Fibroblast of lung (primary cell): ENCODE measurements at regions not wholly inside any gene's neighbourhood (a gene's known extent, or its start where the extent isn't known, plus 50 kb on each side); places are given as distances from the start of the nearest gene placed in this dataset.

ENCODE experiments used
- DNase-seq, 2 donors: peaks; one replicate each; pipeline versions ENCODE4 v3.0.0 to v3.0.0-alpha.2; 2010; ENCODE audit warnings: low read depth in 2 of 2
- H2AFZ ChIP-seq: 2 replicates; pipeline ENCODE4 v1.5.1; 2012; ENCODE audit warnings: low read length, control low read depth, inconsistent platforms
- H3K27ac ChIP-seq: 2 replicates; pipeline ENCODE4 v1.5.1; 2011; ENCODE audit warnings: low read length, control low read depth; ENCODE audit not compliant: insufficient read depth
- H3K27me3 ChIP-seq: 2 replicates; pipeline ENCODE4 v1.5.1; 2011; ENCODE audit warnings: mild to moderate bottlenecking, low read length; ENCODE audit not compliant: control insufficient read depth, insufficient read depth
- H3K36me3 ChIP-seq: 2 replicates; pipeline ENCODE4 v1.5.1; 2011; ENCODE audit warnings: low read length; ENCODE audit not compliant: control insufficient read depth, insufficient read depth
- H3K4me1 ChIP-seq: 2 replicates; pipeline ENCODE4 v1.5.1; 2011; ENCODE audit warnings: low read length; ENCODE audit not compliant: control insufficient read depth, insufficient read depth; ENCODE audit errors: extremely low read depth
- H3K4me2 ChIP-seq: 2 replicates; pipeline ENCODE4 v1.5.1; 2011; ENCODE audit warnings: low read length, control low read depth; ENCODE audit not compliant: insufficient read depth; ENCODE audit errors: extremely low read depth
- H3K4me3 ChIP-seq, 4 experiments: fragments of 200-600 bp in 1 of 4; sonication (generic) in 1 of 4; replicated peaks in 1 of 4; 2 replicates each; pipeline ENCODE4 v1.5.1; 2011 to 2016; ENCODE audit warnings: low read length in 4 of 4, low read depth in 3 of 4, mild to moderate bottlenecking in 3 of 4, control low read depth in 2 of 4, inconsistent platforms in 1 of 4, mixed read lengths in 1 of 4; ENCODE audit not compliant: insufficient read depth in 1 of 4; ENCODE audit errors: control extremely low read depth in 1 of 4
- H3K79me2 ChIP-seq: 2 replicates; pipeline ENCODE4 v1.5.1; 2012; ENCODE audit warnings: mild to moderate bottlenecking, low read length, inconsistent platforms; ENCODE audit not compliant: control insufficient read depth, insufficient read depth
- H3K9ac ChIP-seq: 2 replicates; pipeline ENCODE4 v1.5.1; 2011; ENCODE audit warnings: mild to moderate bottlenecking, low read length, control low read depth; ENCODE audit not compliant: insufficient read depth
- H3K9me3 ChIP-seq: 2 replicates; pipeline ENCODE4 v1.5.1; 2012; ENCODE audit warnings: low read depth, low read length; ENCODE audit not compliant: control insufficient read depth, insufficient read depth
- H4K20me1 ChIP-seq: 2 replicates; pipeline ENCODE4 v1.5.1; 2011; ENCODE audit warnings: low read length; ENCODE audit not compliant: control insufficient read depth, insufficient read depth; ENCODE audit errors: extremely low read depth
- EZH2 ChIP-seq: IDR thresholded peaks from 2 replicates; pipeline ENCODE4 v1.5.1; 2012; ENCODE audit warnings: low read length, control low read depth, mild to moderate bottlenecking; ENCODE audit errors: missing control alignments
- TF ChIP-seq, protein P1 (sequence below), 2 donors: IDR thresholded peaks in 1 of 2; conservative IDR thresholded peaks in 1 of 2; 1 replicate in 1 of 2; 2 replicates in 1 of 2; pipeline ENCODE4 v1.5.1; 2011 to 2012; ENCODE audit warnings: low read length in 2 of 2, control low read depth in 1 of 2, inconsistent platforms in 1 of 2, low read depth in 1 of 2, mild to moderate bottlenecking in 1 of 2

DNA sequence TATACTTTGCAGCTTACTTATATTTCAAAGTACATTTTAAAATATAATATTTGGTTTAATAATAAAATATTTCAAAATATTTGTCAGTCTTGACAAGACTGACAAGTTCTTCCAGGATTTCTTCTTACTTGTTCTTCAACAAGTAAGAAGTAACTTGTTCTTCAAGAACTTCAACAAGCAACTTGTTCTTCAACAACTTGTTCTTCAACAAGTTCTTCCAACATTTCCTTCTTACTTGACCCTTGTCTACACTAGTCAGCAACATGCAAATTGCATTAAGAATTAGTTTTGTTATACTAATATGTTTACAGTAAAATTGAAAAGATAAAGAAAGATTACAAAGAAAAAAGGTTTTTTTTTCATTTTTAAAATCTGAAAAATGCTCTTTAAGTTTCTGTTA lies 731.7 kb downstream of the NSUN3 start:
- H3K4me3 ChIP-seq, result no peak overlapping the region
- no peak overlapping the region for H3K27ac ChIP-seq
- H3K9me3 ChIP-seq, result no peaks in the 10 kb centered on the region
- H3K4me2 ChIP-seq, result no peak overlapping the region
- TF ChIP-seq, protein P1, sequence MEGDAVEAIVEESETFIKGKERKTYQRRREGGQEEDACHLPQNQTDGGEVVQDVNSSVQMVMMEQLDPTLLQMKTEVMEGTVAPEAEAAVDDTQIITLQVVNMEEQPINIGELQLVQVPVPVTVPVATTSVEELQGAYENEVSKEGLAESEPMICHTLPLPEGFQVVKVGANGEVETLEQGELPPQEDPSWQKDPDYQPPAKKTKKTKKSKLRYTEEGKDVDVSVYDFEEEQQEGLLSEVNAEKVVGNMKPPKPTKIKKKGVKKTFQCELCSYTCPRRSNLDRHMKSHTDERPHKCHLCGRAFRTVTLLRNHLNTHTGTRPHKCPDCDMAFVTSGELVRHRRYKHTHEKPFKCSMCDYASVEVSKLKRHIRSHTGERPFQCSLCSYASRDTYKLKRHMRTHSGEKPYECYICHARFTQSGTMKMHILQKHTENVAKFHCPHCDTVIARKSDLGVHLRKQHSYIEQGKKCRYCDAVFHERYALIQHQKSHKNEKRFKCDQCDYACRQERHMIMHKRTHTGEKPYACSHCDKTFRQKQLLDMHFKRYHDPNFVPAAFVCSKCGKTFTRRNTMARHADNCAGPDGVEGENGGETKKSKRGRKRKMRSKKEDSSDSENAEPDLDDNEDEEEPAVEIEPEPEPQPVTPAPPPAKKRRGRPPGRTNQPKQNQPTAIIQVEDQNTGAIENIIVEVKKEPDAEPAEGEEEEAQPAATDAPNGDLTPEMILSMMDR (conservative IDR thresholded peaks at IDR 0.05 in 1 of 2, IDR thresholded peaks at IDR 0.05 in 1 of 2; ENCODE audit: low read depth in 1 of 2, low read length in 2 of 2), result no peak
- TF ChIP-seq EZH2, result no peak
- H3K9ac ChIP-seq, result no peak overlapping the region
- no peaks in the 10 kb centered on the region for H3K4me1 ChIP-seq
- DNase-seq, result no peak
- no peaks in the 10 kb centered on the region for H3K27me3 ChIP-seq
- no peaks in the 10 kb centered on the region for H3K36me3 ChIP-seq
- H3K79me2 ChIP-seq, result no peaks in the 10 kb centered on the region
- no peak overlapping the region for H2AFZ ChIP-seq
- no peaks in the 10 kb centered on the region for H4K20me1 ChIP-seq

DNA sequence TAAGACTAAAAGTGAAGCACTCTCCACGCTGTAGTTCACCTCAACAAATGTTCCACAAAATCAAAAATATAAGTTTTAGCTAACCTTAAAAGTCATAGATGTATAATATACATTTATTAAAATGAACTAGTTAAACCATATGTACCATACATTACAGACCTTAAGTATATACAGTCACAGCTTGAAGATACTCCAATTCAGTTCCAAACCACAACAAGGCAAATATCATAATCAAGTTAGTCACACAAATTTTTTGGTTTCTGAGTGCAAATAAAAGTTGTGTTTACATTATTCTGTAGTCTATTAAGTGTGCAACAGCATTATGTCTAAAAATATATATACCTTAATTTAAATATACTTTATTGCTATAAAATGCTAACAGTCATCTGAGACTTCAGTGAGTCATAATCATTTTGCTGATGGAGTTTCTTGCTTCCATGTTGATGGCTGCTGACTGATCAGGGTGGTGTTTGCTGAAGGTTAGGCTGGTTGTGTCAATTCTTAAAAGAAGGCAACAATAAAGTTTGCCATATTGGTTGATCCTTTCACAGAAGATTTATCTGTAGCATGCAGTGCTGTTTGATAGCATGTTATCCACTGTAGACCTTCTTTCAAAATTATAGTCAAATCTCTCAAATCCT lies 736.7 kb downstream of the NSUN3 start:
- Histone ChIP-seq H3K4me1 (no peaks in the 10 kb centered on the region), H4K20me1 (no peaks in the 10 kb centered on the region), H3K27ac (no peak overlapping the region), H3K4me3 (no peak overlapping the region), H3K79me2 (no peaks in the 10 kb centered on the region), H3K27me3 (no peaks in the 10 kb centered on the region), H3K9me3 (no peaks in the 10 kb centered on the region), H3K4me2 (no peak overlapping the region), H3K36me3 (no peaks in the 10 kb centered on the region), H3K9ac (no peak overlapping the region), H2AFZ (no peak overlapping the region)
- TF ChIP-seq, protein P1 (conservative IDR thresholded peaks at IDR 0.05 in 1 of 2, IDR thresholded peaks at IDR 0.05 in 1 of 2; ENCODE audit: low read depth in 1 of 2, low read length in 2 of 2), result no peak
- no peak for TF ChIP-seq EZH2
- DNase-seq, result no peak

DNA sequence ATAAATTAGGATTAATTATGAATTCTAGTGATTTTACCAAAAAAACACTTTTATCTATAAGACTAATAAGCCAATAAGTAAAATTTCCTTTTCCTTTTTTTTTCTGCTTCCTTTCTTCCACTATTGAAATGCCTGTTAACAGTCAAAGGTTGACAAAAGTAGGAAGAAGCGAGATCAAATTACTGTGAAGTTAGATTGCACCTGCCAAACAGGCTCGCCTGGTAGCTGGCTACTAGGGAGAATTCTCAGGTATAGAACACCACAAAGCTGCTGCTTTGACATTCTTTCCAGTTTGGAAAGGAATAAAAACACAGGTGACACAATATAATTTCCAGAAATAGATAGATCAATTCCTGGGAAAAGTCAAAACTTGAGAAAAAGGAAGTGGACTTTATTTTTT lies 749.0 kb downstream of the NSUN3 start:
- H4K20me1 ChIP-seq, result no peaks in the 10 kb centered on the region
- H2AFZ ChIP-seq, result no peak overlapping the region
- DNase-seq, result no peak
- no peak overlapping the region for H3K4me3 ChIP-seq
- H3K4me2 ChIP-seq, result no peak overlapping the region
- H3K9me3 ChIP-seq, result no peaks in the 10 kb centered on the region
- no peaks in the 10 kb centered on the region for H3K4me1 ChIP-seq
- H3K27me3 ChIP-seq, result no peaks in the 10 kb centered on the region
- no peak overlapping the region for H3K27ac ChIP-seq
- no peaks in the 10 kb centered on the region for H3K79me2 ChIP-seq
- H3K9ac ChIP-seq, result no peak overlapping the region
- no peaks in the 10 kb centered on the region for H3K36me3 ChIP-seq
- TF ChIP-seq EZH2, result no peak
- TF ChIP-seq, protein P1 (conservative IDR thresholded peaks at IDR 0.05 in 1 of 2, IDR thresholded peaks at IDR 0.05 in 1 of 2; ENCODE audit: low read depth in 1 of 2, low read length in 2 of 2), result no peak
